ENCODE measurements at regions not wholly inside any gene's neighbourhood (a gene's known extent, or its start where the extent isn't known, plus 50 kb on each side); places are given as distances from the start of the nearest gene placed in this dataset.

- Histone ChIP-seq H3K4me1 (ENCODE audit: control insufficient read depth, insufficient read depth, low read length) (no peaks in the 10 kb centered on the region), H2AFZ (ENCODE audit: control insufficient read depth, low read depth, low read length) (no peak overlapping the region), H3K4me2 (ENCODE audit: control insufficient read depth, insufficient read depth) (no peak overlapping the region), H3K27me3 (replicated peaks in 1 of 2; ENCODE audit: control insufficient read depth in 2 of 2, insufficient read depth in 2 of 2, low read length in 1 of 2) (no peaks in the 10 kb centered on the region), H4K20me1 (ENCODE audit: control insufficient read depth, insufficient read depth) (no peaks in the 10 kb centered on the region), H3K9me3 (replicated peaks; ENCODE audit: control insufficient read depth, insufficient read depth, low read length) (no peaks in the 10 kb centered on the region), H3K36me3 (ENCODE audit: control insufficient read depth in 2 of 2, insufficient read depth in 2 of 2, low read length in 1 of 2) (no peaks in the 10 kb centered on the region), H3K79me2 (ENCODE audit: control insufficient read depth, insufficient read depth, low read length) (no peaks in the 10 kb centered on the region), H3K9ac (ENCODE audit: control insufficient read depth, insufficient read depth, low read length) (no peak overlapping the region), H3K27ac (ENCODE audit: control insufficient read depth, insufficient read depth) (no peak overlapping the region), H3K4me3 (no peak overlapping the region)
- TF ChIP-seq JUNB (IDR thresholded peaks at IDR 0.05) (no peak), ZNF384 (IDR thresholded peaks at IDR 0.05; ENCODE audit: borderline replicate concordance, low read depth, low read length) (no peak), FOXK2 (IDR thresholded peaks at IDR 0.05) (no peak), SPI1 (IDR thresholded peaks at IDR 0.05; ENCODE audit: borderline replicate concordance, insufficient read depth, low read depth, low read length) (no peak), ZBTB40 (IDR thresholded peaks at IDR 0.05; ENCODE audit: borderline replicate concordance) (no peak), YBX1 (IDR thresholded peaks at IDR 0.05) (no peak), STAT1 (conservative IDR thresholded peaks at IDR 0.05) (no peak)
- ChIA-PET SMC1A (ENCODE audit: uncharacterized antibody, unreplicated experiment) (interaction anchor here (1.9 kb wide), 1 partner anchor 9 kb away, joined by 4 read pairs; no protein-coding TSS in a partner anchor), POLR2A (no interaction called here), RAD21 (ENCODE audit: unreplicated experiment) (no interaction called here), CTCF (no interaction called here)
- no peak for ATAC-seq
- no peak for DNase-seq (ENCODE audit: low read depth, low spot score)
- no TSS peak for BruUV-seq (replicated peaks)
- 51% methylated on average over 3 of the region's 3 CpGs for WGBS (ENCODE audit: insufficient coverage, insufficient replicate concordance, low lambda C conversion rate, missing lambda C conversion rate)
- in situ Hi-C loops (cut with MboI) (no loop called here), intact Hi-C loops (cut with micrococcal nuclease; ENCODE audit: unreplicated experiment) (no loop called here)
- FAIRE-seq, result no peak
Observed at GRCh38 chr2:32874931-32875330, 71.8 kb upstream of the LTBP1 start.

Data from GM12878 (cell line).